ENCODE measurements at regions not wholly inside any gene's neighbourhood (a gene's known extent, or its start where the extent isn't known, plus 50 kb on each side); places are given as distances from the start of the nearest gene placed in this dataset.

GRCh38 chr5:163622799-163623198 is 117.4 kb downstream of the MAT2B start:
- no peak for DNase-seq (ENCODE audit: low read depth)

- no peak for DNase-seq (ENCODE audit: low read depth)
Observed at GRCh38 chr5:163623524-163623923, 118.1 kb downstream of the MAT2B start.

- no peak for DNase-seq (ENCODE audit: low read depth)
Observed at GRCh38 chr5:163623986-163624385, 118.6 kb downstream of the MAT2B start.

GRCh38 chr5:163624431-163624830 is 119.0 kb downstream of the MAT2B start:
- DNase-seq (ENCODE audit: low read depth): no peak

- DNase-seq (ENCODE audit: low read depth): no peak
Observed at GRCh38 chr5:163626904-163627434, 121.5 kb downstream of the MAT2B start.

GRCh38 chr5:163631856-163632255 is 126.4 kb downstream of the MAT2B start:
- no peak for DNase-seq (ENCODE audit: low read depth)

- DNase-seq (ENCODE audit: low read depth): no peak
Observed at GRCh38 chr5:163633926-163634460, 128.6 kb downstream of the MAT2B start.

GRCh38 chr5:163635631-163636030 is 130.2 kb downstream of the MAT2B start:
- DNase-seq (ENCODE audit: low read depth): no peak

- DNase-seq (ENCODE audit: low read depth): no peak
Observed at GRCh38 chr5:163642904-163643303, 137.5 kb downstream of the MAT2B start.

- DNase-seq (ENCODE audit: low read depth): no peak
Observed at GRCh38 chr5:163645421-163646416, 140.3 kb downstream of the MAT2B start.

- DNase-seq (ENCODE audit: low read depth): no peak
Observed at GRCh38 chr5:163649514-163649913, 144.1 kb downstream of the MAT2B start.

GRCh38 chr5:163653526-163653925 is 148.1 kb downstream of the MAT2B start:
- no peak for DNase-seq (ENCODE audit: low read depth)

- no peak for DNase-seq (ENCODE audit: low read depth)
Observed at GRCh38 chr5:163658702-163659567, 153.5 kb downstream of the MAT2B start.

- DNase-seq (ENCODE audit: low read depth): no peak
Observed at GRCh38 chr5:163659568-163659902, 154.1 kb downstream of the MAT2B start.

- no peak for DNase-seq (ENCODE audit: low read depth)
Observed at GRCh38 chr5:163660486-163660885, 155.1 kb downstream of the MAT2B start.

GRCh38 chr5:163661360-163661759 is 155.9 kb downstream of the MAT2B start:
- no peak for DNase-seq (ENCODE audit: low read depth)

- DNase-seq (ENCODE audit: low read depth): no peak
Observed at GRCh38 chr5:163670036-163670435, 164.6 kb downstream of the MAT2B start.

GRCh38 chr5:163677092-163677491 is 171.7 kb downstream of the MAT2B start:
- DNase-seq (ENCODE audit: low read depth): no peak

- no peak for DNase-seq (ENCODE audit: low read depth)
Observed at GRCh38 chr5:163682234-163682633, 176.8 kb downstream of the MAT2B start.

- no peak for DNase-seq (ENCODE audit: low read depth)
Observed at GRCh38 chr5:163687414-163687813, 182.0 kb downstream of the MAT2B start.

GRCh38 chr5:163692091-163692490 is 186.7 kb downstream of the MAT2B start:
- DNase-seq (ENCODE audit: low read depth): no peak
